A673 (cell line): ENCODE measurements at regions not wholly inside any gene's neighbourhood (a gene's known extent, or its start where the extent isn't known, plus 50 kb on each side); places are given as distances from the start of the nearest gene placed in this dataset.

Experiments
- BruUV-seq: library from RNA; stranded (reverse); fragments of 400-500 nt; replicated peaks from 2 replicates; lab custom pipeline; 2021; lab: Mats Ljungman, UMichigan
- CTCF ChIA-PET: fragments of 300-600 bp; sonication (Branson Sonifier 250); formaldehyde crosslinking; loops from one replicate; lab custom pipeline; 2022; ENCODE audit warnings: antibody characterized with exemption; lab: Charles Lee
- POLR2A ChIA-PET: fragments of 300-600 bp; sonication (Branson Sonifier 250); formaldehyde crosslinking; loops from one replicate; lab custom pipeline; 2022; ENCODE audit warnings: antibody characterized with exemption; ENCODE audit not compliant: low non-redundant PET; lab: Charles Lee
- DNase-seq: peaks from one replicate; pipeline ENCODE4 v3.0.0-alpha.2; 2015; ENCODE audit warnings: low spot score
- H3K27ac ChIP-seq: fragments of 200-600 bp; sonication (generic); 2 replicates; pipeline ENCODE4 v1.5.1; 2016; ENCODE audit warnings: mixed run types, low read depth, mild to moderate bottlenecking, mixed read lengths, antibody characterized with exemption, low read length; ENCODE audit not compliant: poor library complexity, severe bottlenecking
- H3K27me3 ChIP-seq: fragments of 200-600 bp; sonication (generic); replicated peaks from 2 replicates; pipeline ENCODE4 v1.6.1; 2017; ENCODE audit warnings: mixed run types, low read depth, mild to moderate bottlenecking, mixed read lengths, antibody characterized with exemption, low read length; ENCODE audit not compliant: insufficient read depth, poor library complexity
- H3K36me3 ChIP-seq: fragments of 200-600 bp; sonication (generic); 2 replicates; pipeline ENCODE4 v1.6.1; 2016; ENCODE audit warnings: mixed run types, mild to moderate bottlenecking, mixed read lengths, antibody characterized with exemption, low read length; ENCODE audit not compliant: insufficient read depth, poor library complexity, severe bottlenecking
- H3K4me1 ChIP-seq: fragments of 200-600 bp; sonication (generic); 2 replicates; pipeline ENCODE4 v1.6.1; 2017; ENCODE audit warnings: mixed run types, mild to moderate bottlenecking, mixed read lengths, antibody characterized with exemption, low read length; ENCODE audit not compliant: insufficient read depth, poor library complexity, severe bottlenecking
- H3K4me3 ChIP-seq: fragments of 200-600 bp; sonication (generic); 2 replicates; pipeline ENCODE4 v1.5.1; 2016; ENCODE audit warnings: low read depth, mixed run types, mild to moderate bottlenecking, mixed read lengths, low read length; ENCODE audit not compliant: poor library complexity, severe bottlenecking
- H3K9me3 ChIP-seq: fragments of 200-600 bp; sonication (generic); 2 replicates; pipeline ENCODE4 v1.6.1; 2016; ENCODE audit warnings: mixed run types, low read depth, mild to moderate bottlenecking, mixed read lengths, antibody characterized with exemption, low read length; ENCODE audit not compliant: poor library complexity, severe bottlenecking
- CTCF ChIP-seq: fragments of 300-800, 200-600 bp; sonication (generic); conservative IDR thresholded peaks from 2 replicates; pipeline ENCODE4 v1.5.1; 2017; ENCODE audit warnings: low read depth, mild to moderate bottlenecking, antibody characterized with exemption, low read length, moderate library complexity, mixed read lengths
- EZH2 ChIP-seq: fragments of 200-600 bp; sonication (generic); IDR thresholded peaks from 2 replicates; pipeline ENCODE4 v1.6.1; 2017; ENCODE audit warnings: borderline replicate concordance, low read depth, mild to moderate bottlenecking, mixed read lengths, antibody characterized with exemption, low read length; ENCODE audit not compliant: poor library complexity, severe bottlenecking
- intact Hi-C: fragments of 100-400 bp; cut with micrococcal nuclease; formaldehyde crosslinking; loops from one replicate; pipeline ENCODE4 v1.10.0; 2022; ENCODE audit not compliant: unreplicated experiment

GRCh38 chr21:41682719-41683179 is 84.1 kb downstream of the RIPK4 start:
- POLR2A ChIA-PET = no interaction called here
- H3K36me3 ChIP-seq = no peaks in the 10 kb centered on the region
- H3K27me3 ChIP-seq = no peaks in the 10 kb centered on the region
- H3K27ac ChIP-seq = no peak overlapping the region
- H3K9me3 ChIP-seq = no peaks in the 10 kb centered on the region
- no peak for DNase-seq
- no TSS peak for BruUV-seq
- H3K4me1 ChIP-seq = peaks cover 11% of the 10 kb centered on the region
- CTCF ChIA-PET = no interaction called here
- H3K4me3 ChIP-seq = no peak overlapping the region
- intact Hi-C loops = no loop called here
- TF ChIP-seq CTCF (no peak), EZH2 (no peak)

GRCh38 chr21:41681939-41682718 is 84.7 kb downstream of the RIPK4 start:
- Histone ChIP-seq H3K27ac (no peak overlapping the region), H3K27me3 (no peaks in the 10 kb centered on the region), H3K4me3 (no peak overlapping the region), H3K36me3 (no peaks in the 10 kb centered on the region), H3K4me1 (peaks cover 11% of the 10 kb centered on the region), H3K9me3 (no peaks in the 10 kb centered on the region)
- no TSS peak for BruUV-seq
- TF ChIP-seq EZH2 (no peak), CTCF (no peak)
- CTCF ChIA-PET = no interaction called here
- intact Hi-C loops = no loop called here
- DNase-seq = no peak
- POLR2A ChIA-PET = no interaction called here

- peaks cover 11% of the 10 kb centered on the region for H3K4me1 ChIP-seq
- no peaks in the 10 kb centered on the region for H3K27me3 ChIP-seq
- H3K27ac ChIP-seq = no peak overlapping the region
- POLR2A ChIA-PET = interaction anchor here (0.8 kb wide), 1 partner anchor 43 kb away, joined by 7 read pairs; no protein-coding TSS in a partner anchor
- TF ChIP-seq CTCF = no peak
- TF ChIP-seq EZH2 = no peak
- CTCF ChIA-PET = no interaction called here
- no peak for DNase-seq
- intact Hi-C loops = no loop called here
- no TSS peak for BruUV-seq
- no peaks in the 10 kb centered on the region for H3K9me3 ChIP-seq
- no peaks in the 10 kb centered on the region for H3K36me3 ChIP-seq
- H3K4me3 ChIP-seq = no peak overlapping the region
Measured at GRCh38 chr21:41681348-41681801, 85.5 kb downstream of the RIPK4 start.
